ENCODE measurements at regions not wholly inside any gene's neighbourhood (a gene's known extent, or its start where the extent isn't known, plus 50 kb on each side); places are given as distances from the start of the nearest gene placed in this dataset.

DNA sequence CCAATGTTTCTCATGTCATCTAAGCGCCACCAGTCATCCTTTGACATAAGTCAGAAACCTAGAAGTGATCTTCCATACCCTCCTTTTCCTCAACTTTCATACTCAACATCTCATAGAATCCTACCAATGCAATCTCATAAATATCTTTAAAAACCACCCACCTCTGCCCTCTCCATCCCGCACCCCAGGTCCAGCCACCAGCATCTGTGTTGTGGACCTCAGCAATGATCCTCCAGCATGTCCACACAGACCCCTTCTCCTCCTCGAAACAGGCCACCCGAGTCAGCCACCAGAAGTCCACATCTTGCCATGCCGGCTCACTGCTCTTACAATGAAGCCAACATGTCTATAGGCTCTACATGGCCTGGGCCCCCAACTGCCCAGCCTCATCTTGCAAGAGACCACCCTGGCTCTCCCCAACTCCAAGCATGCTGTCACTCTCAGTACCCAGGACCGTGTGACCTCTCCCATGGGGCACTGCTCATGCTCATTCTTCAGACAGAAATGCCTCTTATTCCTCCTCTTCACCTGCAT is 636.7 kb upstream of the ID2 start:
- Histone ChIP-seq H3K9me3 (ENCODE audit: low read length) (no peaks in the 10 kb centered on the region), H2AFZ (ENCODE audit: low read length) (no peak overlapping the region), H3K79me2 (ENCODE audit: low read length) (no peaks in the 10 kb centered on the region), H3K4me1 (ENCODE audit: low read length) (no peaks in the 10 kb centered on the region), H3K36me3 (ENCODE audit: insufficient read depth, low read length) (no peaks in the 10 kb centered on the region), H3K4me2 (ENCODE audit: low read depth, low read length, poor library complexity, severe bottlenecking) (no peak overlapping the region), H3K27ac (ENCODE audit: low read length) (no peak overlapping the region), H3K27me3 (ENCODE audit: low read length) (0 out of 2 replicates have a peak, but pooled peaks cover 2% of the 10 kb centered on the region), H3K9me2 (replicated peaks; ENCODE audit: insufficient read depth, low read length) (no peaks in the 10 kb centered on the region), H3K4me3 (ENCODE audit: low read length) (no peak overlapping the region), H3K9ac (ENCODE audit: low read length) (no peak overlapping the region), H4K20me1 (ENCODE audit: insufficient read depth, low read depth, low read length) (no peaks in the 10 kb centered on the region)
- no peak for DNase-seq

- Histone ChIP-seq H3K4me3 (ENCODE audit: low read length) (no peak overlapping the region), H3K9ac (ENCODE audit: low read length) (no peak overlapping the region), H3K4me2 (ENCODE audit: low read depth, low read length, poor library complexity, severe bottlenecking) (no peak overlapping the region), H3K36me3 (ENCODE audit: insufficient read depth, low read length) (no peaks in the 10 kb centered on the region), H3K9me3 (ENCODE audit: low read length) (no peaks in the 10 kb centered on the region), H2AFZ (ENCODE audit: low read length) (no peak overlapping the region), H3K9me2 (replicated peaks; ENCODE audit: insufficient read depth, low read length) (no peaks in the 10 kb centered on the region), H3K27ac (ENCODE audit: low read length) (no peak overlapping the region), H3K79me2 (ENCODE audit: low read length) (no peaks in the 10 kb centered on the region), H3K27me3 (ENCODE audit: low read length) (0 out of 2 replicates have a peak, but pooled peaks cover 2% of the 10 kb centered on the region), H4K20me1 (ENCODE audit: insufficient read depth, low read depth, low read length) (no peaks in the 10 kb centered on the region), H3K4me1 (ENCODE audit: low read length) (no peaks in the 10 kb centered on the region)
- DNase-seq = no peak
Observed at GRCh38 chr2:8046849-8047248, 635.0 kb upstream of the ID2 start.

DNA sequence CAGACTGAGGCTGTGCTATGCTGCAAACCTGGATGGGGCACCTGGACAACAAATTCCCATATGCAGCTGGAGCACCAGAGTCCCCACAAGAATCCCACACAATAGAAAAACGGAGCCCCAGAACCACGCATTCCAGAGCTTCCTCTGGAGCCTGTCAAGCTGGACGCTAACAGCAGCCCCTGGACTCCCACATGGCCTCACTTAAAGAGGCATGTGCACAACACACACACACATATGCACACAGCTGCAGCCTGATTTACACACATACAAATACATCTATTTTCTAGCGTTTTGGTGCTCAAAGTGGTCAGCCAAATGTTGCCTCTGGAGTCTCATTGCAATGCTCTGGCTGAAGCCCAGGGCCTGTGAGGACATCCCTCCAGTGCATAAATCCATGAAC is 632.7 kb upstream of the ID2 start:
- Histone ChIP-seq H3K4me2 (ENCODE audit: low read depth, low read length, poor library complexity, severe bottlenecking) (no peak overlapping the region), H2AFZ (ENCODE audit: low read length) (no peak overlapping the region), H4K20me1 (ENCODE audit: insufficient read depth, low read depth, low read length) (no peaks in the 10 kb centered on the region), H3K4me1 (ENCODE audit: low read length) (peaks cover 5% of the 10 kb centered on the region; the same call in 1 of the 2 replicates), H3K9me3 (ENCODE audit: low read length) (no peaks in the 10 kb centered on the region), H3K36me3 (ENCODE audit: insufficient read depth, low read length) (no peaks in the 10 kb centered on the region), H3K27me3 (ENCODE audit: low read length) (0 out of 2 replicates have a peak, but pooled peaks cover 2% of the 10 kb centered on the region), H3K4me3 (ENCODE audit: low read length) (no peak overlapping the region), H3K79me2 (ENCODE audit: low read length) (no peaks in the 10 kb centered on the region), H3K9ac (ENCODE audit: low read length) (no peak overlapping the region), H3K9me2 (replicated peaks; ENCODE audit: insufficient read depth, low read length) (no peaks in the 10 kb centered on the region), H3K27ac (ENCODE audit: low read length) (no peak overlapping the region)
- no peak for DNase-seq

DNA sequence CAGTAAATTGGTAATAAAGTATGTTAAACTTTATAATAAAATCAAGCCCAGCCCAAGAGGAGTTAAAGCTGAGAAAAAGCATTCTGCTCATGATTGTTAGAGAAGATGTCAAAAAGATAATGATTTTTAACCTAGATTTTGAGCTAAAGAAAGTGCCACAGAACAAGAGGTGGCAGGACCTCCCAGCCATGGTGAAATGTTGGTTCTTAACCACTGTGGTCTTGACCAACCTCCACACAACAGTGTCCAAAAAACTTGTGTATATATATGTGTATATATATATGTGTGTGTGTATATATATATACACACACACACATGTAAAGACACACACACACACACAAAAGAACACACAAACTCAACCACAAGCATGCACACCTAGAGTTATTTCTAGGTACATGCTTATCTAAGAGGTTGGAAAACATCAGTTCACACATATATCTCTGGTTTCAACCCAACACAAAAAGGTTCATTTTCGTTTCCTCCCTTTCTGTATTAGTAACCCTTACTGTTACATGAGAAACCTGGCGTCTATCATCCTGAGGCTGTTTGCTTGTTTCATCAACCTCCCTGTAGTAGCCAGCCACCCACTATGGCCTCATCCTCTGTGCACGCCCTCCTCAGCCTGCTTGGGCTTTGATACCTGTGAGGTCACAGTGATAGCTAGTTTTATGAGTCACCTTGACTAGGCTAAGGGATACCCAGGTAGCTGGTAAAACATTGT is 631.8 kb upstream of the ID2 start:
- no peak for DNase-seq

DNA sequence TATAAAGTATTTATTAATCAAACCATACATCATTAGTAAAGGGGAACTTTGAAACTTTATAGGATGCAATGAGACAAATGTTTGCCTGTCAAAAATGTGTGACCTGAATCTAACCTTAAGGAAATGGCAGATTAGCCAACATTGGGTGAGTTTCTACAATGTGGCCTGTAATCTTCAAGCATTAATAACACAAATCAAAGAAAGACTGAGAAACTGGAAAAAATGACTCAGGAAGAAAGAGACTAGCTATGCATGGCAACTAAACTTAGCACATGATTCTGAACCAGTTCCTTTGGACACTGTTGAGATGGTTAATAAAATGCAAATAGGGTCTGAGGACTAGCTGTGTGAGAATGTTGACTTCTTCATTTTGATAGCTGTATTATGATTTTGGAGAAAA is 628.6 kb upstream of the ID2 start:
- no peaks in the 10 kb centered on the region for H3K36me3 ChIP-seq (ENCODE audit: insufficient read depth, low read length)
- no peak overlapping the region for H3K4me2 ChIP-seq (ENCODE audit: low read depth, low read length, poor library complexity, severe bottlenecking)
- H3K79me2 ChIP-seq (ENCODE audit: low read length) = no peaks in the 10 kb centered on the region
- DNase-seq = no peak
- no peak overlapping the region for H3K27ac ChIP-seq (ENCODE audit: low read length)
- peaks cover 5% of the 10 kb centered on the region; the same call in 1 of the 2 replicates for H3K4me1 ChIP-seq (ENCODE audit: low read length)
- H3K9ac ChIP-seq (ENCODE audit: low read length) = no peak overlapping the region
- no peaks in the 10 kb centered on the region for H3K9me2 ChIP-seq (replicated peaks; ENCODE audit: insufficient read depth, low read length)
- H3K4me3 ChIP-seq (ENCODE audit: low read length) = no peak overlapping the region
- H3K9me3 ChIP-seq (ENCODE audit: low read length) = no peaks in the 10 kb centered on the region
- H4K20me1 ChIP-seq (ENCODE audit: insufficient read depth, low read depth, low read length) = no peaks in the 10 kb centered on the region
- H2AFZ ChIP-seq (ENCODE audit: low read length) = no peak overlapping the region
- no peaks in the 10 kb centered on the region for H3K27me3 ChIP-seq (ENCODE audit: low read length)

More for the DNA sequence above, 631.8 kb upstream of the ID2 start:
- no peaks in the 10 kb centered on the region for H3K36me3 ChIP-seq (ENCODE audit: insufficient read depth, low read length)
- H3K27me3 ChIP-seq (ENCODE audit: low read length) = 0 out of 2 replicates have a peak, but pooled peaks cover 2% of the 10 kb centered on the region
- no peaks in the 10 kb centered on the region for H3K79me2 ChIP-seq (ENCODE audit: low read length)
- no peak overlapping the region for H3K27ac ChIP-seq (ENCODE audit: low read length)
- no peak overlapping the region for H3K9ac ChIP-seq (ENCODE audit: low read length)
- H3K4me3 ChIP-seq (ENCODE audit: low read length) = no peak overlapping the region
- H3K9me3 ChIP-seq (ENCODE audit: low read length) = no peaks in the 10 kb centered on the region
- peaks cover 5% of the 10 kb centered on the region; the same call in 1 of the 2 replicates for H3K4me1 ChIP-seq (ENCODE audit: low read length)
- H3K4me2 ChIP-seq (ENCODE audit: low read depth, low read length, poor library complexity, severe bottlenecking) = no peak overlapping the region
- no peaks in the 10 kb centered on the region for H4K20me1 ChIP-seq (ENCODE audit: insufficient read depth, low read depth, low read length)
- no peaks in the 10 kb centered on the region for H3K9me2 ChIP-seq (replicated peaks; ENCODE audit: insufficient read depth, low read length)
- no peak overlapping the region for H2AFZ ChIP-seq (ENCODE audit: low read length)

- Histone ChIP-seq H3K4me3 (ENCODE audit: low read length) (no peak overlapping the region), H3K9ac (ENCODE audit: low read length) (no peak overlapping the region), H2AFZ (ENCODE audit: low read length) (no peak overlapping the region), H3K27me3 (ENCODE audit: low read length) (no peaks in the 10 kb centered on the region), H3K36me3 (ENCODE audit: insufficient read depth, low read length) (no peaks in the 10 kb centered on the region), H3K9me2 (replicated peaks; ENCODE audit: insufficient read depth, low read length) (no peaks in the 10 kb centered on the region), H3K4me1 (ENCODE audit: low read length) (peaks cover 12% of the 10 kb centered on the region), H4K20me1 (ENCODE audit: insufficient read depth, low read depth, low read length) (no peaks in the 10 kb centered on the region), H3K4me2 (ENCODE audit: low read depth, low read length, poor library complexity, severe bottlenecking) (no peak overlapping the region), H3K27ac (ENCODE audit: low read length) (no peak overlapping the region), H3K9me3 (ENCODE audit: low read length) (no peaks in the 10 kb centered on the region), H3K79me2 (ENCODE audit: low read length) (no peaks in the 10 kb centered on the region)
- no peak for DNase-seq
Observed at GRCh38 chr2:8054070-8054469, 627.8 kb upstream of the ID2 start.

DNA sequence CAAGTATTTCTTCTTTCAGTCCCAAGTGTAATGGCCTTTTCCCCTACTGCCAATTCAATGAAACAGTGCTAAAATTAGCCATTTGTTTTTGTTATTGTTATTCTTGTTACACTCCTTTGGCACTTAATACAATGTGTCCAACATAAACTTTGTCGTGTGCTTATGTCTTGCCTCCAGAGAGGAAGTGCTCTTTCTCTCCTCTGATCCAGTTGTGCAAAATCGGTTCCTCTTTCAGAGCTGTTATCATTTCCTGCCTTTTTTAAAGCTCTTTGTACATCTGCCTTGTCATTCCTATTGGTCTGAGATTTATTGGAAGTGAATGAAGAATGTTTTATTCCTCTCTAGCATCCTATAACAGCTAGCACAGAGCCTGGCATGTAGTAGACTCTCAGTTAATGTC is 623.2 kb upstream of the ID2 start:
- no peak overlapping the region for H3K9ac ChIP-seq (ENCODE audit: low read length)
- no peak overlapping the region for H3K27ac ChIP-seq (ENCODE audit: low read length)
- DNase-seq = peak; percentile 48
- no peak overlapping the region for H3K4me3 ChIP-seq (ENCODE audit: low read length)
- no peaks in the 10 kb centered on the region for H3K36me3 ChIP-seq (ENCODE audit: insufficient read depth, low read length)
- no peak overlapping the region for H2AFZ ChIP-seq (ENCODE audit: low read length)
- no peak overlapping the region for H3K4me2 ChIP-seq (ENCODE audit: low read depth, low read length, poor library complexity, severe bottlenecking)
- no peaks in the 10 kb centered on the region for H3K9me2 ChIP-seq (replicated peaks; ENCODE audit: insufficient read depth, low read length)
- H3K27me3 ChIP-seq (ENCODE audit: low read length) = no peaks in the 10 kb centered on the region
- H3K9me3 ChIP-seq (ENCODE audit: low read length) = no peaks in the 10 kb centered on the region
- no peaks in the 10 kb centered on the region for H3K79me2 ChIP-seq (ENCODE audit: low read length)
- H3K4me1 ChIP-seq (ENCODE audit: low read length) = peaks cover 15% of the 10 kb centered on the region
- H4K20me1 ChIP-seq (ENCODE audit: insufficient read depth, low read depth, low read length) = no peaks in the 10 kb centered on the region

GRCh38 chr2:8059255-8059654 is 622.6 kb upstream of the ID2 start:
- H3K9me3 ChIP-seq (ENCODE audit: low read length) = no peaks in the 10 kb centered on the region
- H3K79me2 ChIP-seq (ENCODE audit: low read length) = no peaks in the 10 kb centered on the region
- no peaks in the 10 kb centered on the region for H3K27me3 ChIP-seq (ENCODE audit: low read length)
- H3K4me3 ChIP-seq (ENCODE audit: low read length) = no peak overlapping the region
- no peaks in the 10 kb centered on the region for H4K20me1 ChIP-seq (ENCODE audit: insufficient read depth, low read depth, low read length)
- no peak overlapping the region for H3K4me2 ChIP-seq (ENCODE audit: low read depth, low read length, poor library complexity, severe bottlenecking)
- no peaks in the 10 kb centered on the region for H3K9me2 ChIP-seq (replicated peaks; ENCODE audit: insufficient read depth, low read length)
- H2AFZ ChIP-seq (ENCODE audit: low read length) = no peak overlapping the region
- peaks cover 15% of the 10 kb centered on the region for H3K4me1 ChIP-seq (ENCODE audit: low read length)
- no peak overlapping the region for H3K9ac ChIP-seq (ENCODE audit: low read length)
- H3K36me3 ChIP-seq (ENCODE audit: insufficient read depth, low read length) = no peaks in the 10 kb centered on the region
- DNase-seq = no peak
- no peak overlapping the region for H3K27ac ChIP-seq (ENCODE audit: low read length)

Data from Karpas-422 (cell line).